ENCODE measurements at regions not wholly inside any gene's neighbourhood (a gene's known extent, or its start where the extent isn't known, plus 50 kb on each side); places are given as distances from the start of the nearest gene placed in this dataset.

DNA sequence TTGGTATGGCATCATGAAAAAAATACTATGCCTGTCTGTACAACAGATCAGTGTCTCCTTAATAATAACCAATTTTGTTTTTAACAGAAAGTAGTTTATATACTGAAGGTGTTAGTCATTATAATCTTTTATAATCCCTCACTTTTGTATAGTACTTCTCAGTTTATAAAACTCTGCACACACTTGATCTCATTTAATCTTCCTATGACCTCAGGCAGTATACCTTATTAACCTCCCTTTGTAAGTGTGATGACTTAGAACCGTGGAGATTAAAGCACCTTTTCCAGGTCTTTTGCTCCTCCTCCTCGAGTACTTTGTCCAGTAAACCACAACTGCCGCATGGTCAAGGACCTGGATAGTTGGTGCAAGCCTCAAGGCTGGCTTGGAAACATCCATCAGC, 945.5 kb downstream of the EPHA4 start:
- TF ChIP-seq POLR2A (IDR thresholded peaks at IDR 0.05) (no peak), EP300 (IDR thresholded peaks at IDR 0.05; ENCODE audit: low read depth) (no peak), POLR2AphosphoS5 (IDR thresholded peaks at IDR 0.05) (no peak)
- TF ChIP-seq, protein P1, sequence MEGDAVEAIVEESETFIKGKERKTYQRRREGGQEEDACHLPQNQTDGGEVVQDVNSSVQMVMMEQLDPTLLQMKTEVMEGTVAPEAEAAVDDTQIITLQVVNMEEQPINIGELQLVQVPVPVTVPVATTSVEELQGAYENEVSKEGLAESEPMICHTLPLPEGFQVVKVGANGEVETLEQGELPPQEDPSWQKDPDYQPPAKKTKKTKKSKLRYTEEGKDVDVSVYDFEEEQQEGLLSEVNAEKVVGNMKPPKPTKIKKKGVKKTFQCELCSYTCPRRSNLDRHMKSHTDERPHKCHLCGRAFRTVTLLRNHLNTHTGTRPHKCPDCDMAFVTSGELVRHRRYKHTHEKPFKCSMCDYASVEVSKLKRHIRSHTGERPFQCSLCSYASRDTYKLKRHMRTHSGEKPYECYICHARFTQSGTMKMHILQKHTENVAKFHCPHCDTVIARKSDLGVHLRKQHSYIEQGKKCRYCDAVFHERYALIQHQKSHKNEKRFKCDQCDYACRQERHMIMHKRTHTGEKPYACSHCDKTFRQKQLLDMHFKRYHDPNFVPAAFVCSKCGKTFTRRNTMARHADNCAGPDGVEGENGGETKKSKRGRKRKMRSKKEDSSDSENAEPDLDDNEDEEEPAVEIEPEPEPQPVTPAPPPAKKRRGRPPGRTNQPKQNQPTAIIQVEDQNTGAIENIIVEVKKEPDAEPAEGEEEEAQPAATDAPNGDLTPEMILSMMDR (IDR thresholded peaks at IDR 0.05): no peak

Data from transverse colon (tissue), 4 donors.